Pancreas (tissue), 10 donors: ENCODE measurements at regions not wholly inside any gene's neighbourhood (a gene's known extent, or its start where the extent isn't known, plus 50 kb on each side); places are given as distances from the start of the nearest gene placed in this dataset.

Source experiments
- ATAC-seq, 4 donors: fragments of 200-7000 bp; cut with Tn5 transposase; one replicate each; pipeline versions ENCODE4 v1.8.0 to v1.9.1; 2020; ENCODE audit warnings: mild to moderate bottlenecking in 4 of 4, moderate library complexity in 4 of 4
- DNase-seq, 6 donors: peaks; one replicate each; pipeline ENCODE4 v3.0.0-alpha.2; 2020
- FAIRE-seq: peaks from 2 replicates; lab custom pipeline; 2012; peaks lifted over from hg19 to GRCh38; lab: Jason Lieb, UNC
- H3K27ac ChIP-seq, 4 donors: fragments of 200-600 bp; sonication (generic); 1 replicate in 3 of 4; 2 replicates in 1 of 4; pipeline versions ENCODE4 v1.5.0 to v1.8.0; 2020
- H3K27me3 ChIP-seq, 4 donors: fragments of 200-600 bp; one replicate each; pipeline ENCODE4 v1.8.0; 2021
- H3K36me3 ChIP-seq, 3 donors: fragments of 200-600 bp; sonication (generic) in 1 of 3; one replicate each; pipeline versions ENCODE4 v1.5.0 to v1.8.0; 2020 to 2021
- H3K4me1 ChIP-seq, 3 donors: fragments of 200-600 bp; one replicate each; pipeline ENCODE4 v1.8.0; 2021
- H3K4me3 ChIP-seq, 4 donors: fragments of 200-600 bp; sonication (generic) in 2 of 4; one replicate each; pipeline versions ENCODE4 v1.5.0 to v1.8.0; 2020 to 2021
- H3K9me3 ChIP-seq, 4 donors: fragments of 200-600 bp; one replicate each; pipeline ENCODE4 v1.8.0; 2021
- CTCF ChIP-seq, 4 donors: fragments of 200-600 bp; sonication (generic) in 3 of 4; IDR thresholded peaks; one replicate each; pipeline versions ENCODE4 v1.5.0 to v1.8.0; 2021; ENCODE audit warnings: antibody characterized with exemption in 4 of 4
- WGBS, 2 donors: extraction: QIAGEN DNeasy Blood & Tissue Kit; methylation state at CpG; one replicate each; pipeline ENCODE4 v1.1.7; 2013; 5-methylcytosine and 5-hydroxymethylcytosine counted together
- intact Hi-C, 3 donors: fragments of 100-400 bp; cut with DNase I; formaldehyde crosslinking; loops; one replicate each; pipeline versions ENCODE4 v1.11.1 to v1.14.2; 2022
- donor health status: healthy with polysubstance abuse.
- donor health status: DM: no; HTN: no; CAD: no; lungs with moderate emphysema.
- donor health status: DM: no; HTN: no; CAD: no.
- donor health status: control.
- donor health status: control.
- donor health status: Bipolar disorder and iron deficiency.
- donor health status: DM: yes; HTN: yes; CAD: no.
- donor health status: DM: no; HTN: no; CAD: no.
- donor health status: DM: no; HTN: no; CAD: no.
- donor health status: DM: yes; HTN: yes; CAD: no.

GRCh38 chr9:89893886-89894285 lies 289.1 kb downstream of the GADD45G start:
- Histone ChIP-seq H3K36me3 (no peaks in the 10 kb centered on the region), H3K27me3 (no peaks in the 10 kb centered on the region), H3K27ac (no peak overlapping the region), H3K4me3 (no peak overlapping the region), H3K9me3 (no peaks in the 10 kb centered on the region), H3K4me1 (peaks cover 0 to 3% (median 0%) of the 10 kb centered on the region in 3 donors)
- FAIRE-seq, result no peak
- WGBS, 2 donors, result 94 to 100% methylated on average over 2 of the region's 2 CpGs
- TF ChIP-seq CTCF (IDR thresholded peaks at IDR 0.05), result no peak
- no peak for DNase-seq
- no peak for ATAC-seq
- intact Hi-C loops, result no loop called here

- ATAC-seq (no peak), FAIRE-seq (no peak), DNase-seq (no peak)
- 83 to 87% methylated on average over 5 of the region's 5 CpGs for WGBS, 2 donors
- Histone ChIP-seq H3K27me3 (no peaks in the 10 kb centered on the region), H3K9me3 (no peaks in the 10 kb centered on the region), H3K4me1 (no peaks in the 10 kb centered on the region), H3K27ac (no peak overlapping the region), H3K36me3 (no peaks in the 10 kb centered on the region), H3K4me3 (no peak overlapping the region)
- no peak for TF ChIP-seq CTCF (IDR thresholded peaks at IDR 0.05)
- intact Hi-C loops, result no loop called here
Measured at GRCh38 chr9:89896806-89897340, 292.1 kb downstream of the GADD45G start.

- no peak overlapping the region for H3K4me3 ChIP-seq
Measured at GRCh38 chr9:89899573-89899972, 294.8 kb downstream of the GADD45G start.

GRCh38 chr9:89901920-89902319 lies 297.1 kb downstream of the GADD45G start:
- ATAC-seq (no peak), FAIRE-seq (no peak), DNase-seq (no peak)
- 72 to 79% methylated on average over 4 of the region's 4 CpGs for WGBS, 2 donors
- Histone ChIP-seq H3K27ac (no peak overlapping the region), H3K27me3 (no peaks in the 10 kb centered on the region), H3K4me3 (no peak overlapping the region), H3K9me3 (no peaks in the 10 kb centered on the region), H3K4me1 (no peaks in the 10 kb centered on the region), H3K36me3 (no peaks in the 10 kb centered on the region)
- no peak for TF ChIP-seq CTCF (IDR thresholded peaks at IDR 0.05)
- intact Hi-C loops, result no loop called here

More at GRCh38 chr9:89899573-89899972, 294.8 kb downstream of the GADD45G start:
- H3K36me3 ChIP-seq, result no peaks in the 10 kb centered on the region
- no peaks in the 10 kb centered on the region for H3K27me3 ChIP-seq
- no peaks in the 10 kb centered on the region for H3K9me3 ChIP-seq
- FAIRE-seq (no peak), ATAC-seq (no peak), DNase-seq (no peak)
- TF ChIP-seq CTCF (IDR thresholded peaks at IDR 0.05), result no peak
- intact Hi-C loops, result no loop called here
- 66 to 71% methylated on average over 3 of the region's 3 CpGs for WGBS, 2 donors
- H3K27ac ChIP-seq, result no peak overlapping the region
- H3K4me1 ChIP-seq, result no peaks in the 10 kb centered on the region

GRCh38 chr9:89902450-89903140 lies 297.8 kb downstream of the GADD45G start:
- no peak for DNase-seq

More at GRCh38 chr9:89902450-89903140, 297.8 kb downstream of the GADD45G start:
- Histone ChIP-seq H3K27ac (no peak overlapping the region), H3K9me3 (no peaks in the 10 kb centered on the region), H3K4me3 (no peak overlapping the region), H3K4me1 (no peaks in the 10 kb centered on the region), H3K27me3 (no peaks in the 10 kb centered on the region), H3K36me3 (no peaks in the 10 kb centered on the region)
- intact Hi-C loops, result no loop called here
- no peak for TF ChIP-seq CTCF (IDR thresholded peaks at IDR 0.05)
- 69 to 70% methylated on average over 8 of the region's 8 CpGs for WGBS, 2 donors
- FAIRE-seq (no peak), ATAC-seq (no peak)
